HTR-8/SVneo (cell line): ENCODE measurements at regions not wholly inside any gene's neighbourhood (a gene's known extent, or its start where the extent isn't known, plus 50 kb on each side); places are given as distances from the start of the nearest gene placed in this dataset.
"Not testable (repeated sequence)": the region's sequence is repeated elsewhere in the genome, so short reads cannot be mapped to it uniquely, and the experiment has no call there.

Experiments used
- DNase-seq: peaks from one replicate; pipeline ENCODE4 v3.0.0; 2011; ENCODE audit warnings: low spot score, mixed read lengths; ENCODE audit not compliant: insufficient read length
- FAIRE-seq: peaks from 2 replicates; lab custom pipeline; 2011; peaks lifted over from hg19 to GRCh38; lab: Jason Lieb, UNC

- DNase-seq (no peak), FAIRE-seq (no peak)
These were observed 94.6 kb upstream of the IGFBPL1 start for GRCh38 chr9:38518826-38519225.

- not testable (repeated sequence) for FAIRE-seq
- peak; percentile 22 for DNase-seq
These were observed 92.0 kb upstream of the IGFBPL1 start for GRCh38 chr9:38516273-38516672.

GRCh38 chr9:38515055-38515454, 90.8 kb upstream of the IGFBPL1 start:
- peak; percentile 16 for FAIRE-seq
- DNase-seq: not testable (repeated sequence)

GRCh38 chr9:38510340-38510739, 86.1 kb upstream of the IGFBPL1 start:
- FAIRE-seq, DNase-seq: not testable (repeated sequence)

GRCh38 chr9:38507587-38507986, 83.3 kb upstream of the IGFBPL1 start:
- FAIRE-seq: no peak
- DNase-seq: no peak

GRCh38 chr9:38500171-38500570, 75.9 kb upstream of the IGFBPL1 start:
- FAIRE-seq: peak; percentile 49

GRCh38 chr9:38498551-38498950, 74.3 kb upstream of the IGFBPL1 start:
- not testable (repeated sequence) for FAIRE-seq

More at GRCh38 chr9:38500171-38500570, 75.9 kb upstream of the IGFBPL1 start:
- peak; percentile 17 for DNase-seq

GRCh38 chr9:38489057-38489456, 64.8 kb upstream of the IGFBPL1 start:
- FAIRE-seq: no peak
- DNase-seq: no peak

More at GRCh38 chr9:38498551-38498950, 74.3 kb upstream of the IGFBPL1 start:
- DNase-seq: not testable (repeated sequence)

GRCh38 chr9:38488156-38488698, 64.0 kb upstream of the IGFBPL1 start:
- DNase-seq: no peak
- FAIRE-seq: no peak

- FAIRE-seq, DNase-seq: not testable (repeated sequence)
These were observed 63.3 kb upstream of the IGFBPL1 start for GRCh38 chr9:38487418-38488155.

- FAIRE-seq: no peak
- no peak for DNase-seq
These were observed 62.6 kb upstream of the IGFBPL1 start for GRCh38 chr9:38486837-38487236.

GRCh38 chr9:38486056-38486615, 61.9 kb upstream of the IGFBPL1 start:
- FAIRE-seq (no peak), DNase-seq (no peak)

GRCh38 chr9:38484076-38484665, 59.9 kb upstream of the IGFBPL1 start:
- DNase-seq, FAIRE-seq: not testable (repeated sequence)

- no peak for FAIRE-seq
These were observed 58.8 kb upstream of the IGFBPL1 start for GRCh38 chr9:38482918-38483592.

GRCh38 chr9:38478211-38478610, 54.0 kb upstream of the IGFBPL1 start:
- DNase-seq (no peak), FAIRE-seq (no peak)

More at GRCh38 chr9:38482918-38483592, 58.8 kb upstream of the IGFBPL1 start:
- DNase-seq: peak; percentile 3

- not testable (repeated sequence) for FAIRE-seq, DNase-seq
These were observed 50.2 kb upstream of the IGFBPL1 start for GRCh38 chr9:38474476-38474875.
